ENCODE measurements at regions not wholly inside any gene's neighbourhood (a gene's known extent, or its start where the extent isn't known, plus 50 kb on each side); places are given as distances from the start of the nearest gene placed in this dataset.

DNA sequence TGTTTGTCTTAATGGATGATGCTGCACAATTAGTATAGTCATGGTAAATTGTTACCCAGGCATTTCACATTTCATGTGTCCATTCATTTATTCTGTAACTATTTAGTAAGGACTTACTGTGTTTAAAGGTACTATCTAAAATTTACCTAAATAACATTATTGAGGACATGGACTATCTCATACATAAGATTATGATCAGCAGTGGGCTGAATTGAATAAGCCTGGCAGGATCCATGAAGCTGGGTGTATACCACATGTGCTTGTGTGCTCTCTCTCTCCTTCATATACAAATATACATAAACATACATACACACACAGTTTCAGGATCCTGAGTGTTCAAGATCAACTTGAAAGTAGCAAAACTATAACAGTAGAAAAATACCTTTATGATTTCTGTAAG is 595.4 kb downstream of the EPM2A start:
- TF ChIP-seq, protein P1, sequence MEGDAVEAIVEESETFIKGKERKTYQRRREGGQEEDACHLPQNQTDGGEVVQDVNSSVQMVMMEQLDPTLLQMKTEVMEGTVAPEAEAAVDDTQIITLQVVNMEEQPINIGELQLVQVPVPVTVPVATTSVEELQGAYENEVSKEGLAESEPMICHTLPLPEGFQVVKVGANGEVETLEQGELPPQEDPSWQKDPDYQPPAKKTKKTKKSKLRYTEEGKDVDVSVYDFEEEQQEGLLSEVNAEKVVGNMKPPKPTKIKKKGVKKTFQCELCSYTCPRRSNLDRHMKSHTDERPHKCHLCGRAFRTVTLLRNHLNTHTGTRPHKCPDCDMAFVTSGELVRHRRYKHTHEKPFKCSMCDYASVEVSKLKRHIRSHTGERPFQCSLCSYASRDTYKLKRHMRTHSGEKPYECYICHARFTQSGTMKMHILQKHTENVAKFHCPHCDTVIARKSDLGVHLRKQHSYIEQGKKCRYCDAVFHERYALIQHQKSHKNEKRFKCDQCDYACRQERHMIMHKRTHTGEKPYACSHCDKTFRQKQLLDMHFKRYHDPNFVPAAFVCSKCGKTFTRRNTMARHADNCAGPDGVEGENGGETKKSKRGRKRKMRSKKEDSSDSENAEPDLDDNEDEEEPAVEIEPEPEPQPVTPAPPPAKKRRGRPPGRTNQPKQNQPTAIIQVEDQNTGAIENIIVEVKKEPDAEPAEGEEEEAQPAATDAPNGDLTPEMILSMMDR (conservative IDR thresholded peaks at IDR 0.05; ENCODE audit: low read depth, low read length) = no peak
- TF ChIP-seq EZH2 (IDR thresholded peaks at IDR 0.05; ENCODE audit: borderline replicate concordance, low read depth, low read length, poor library complexity, severe bottlenecking) = no peak
